ENCODE measurements at regions not wholly inside any gene's neighbourhood (a gene's known extent, or its start where the extent isn't known, plus 50 kb on each side); places are given as distances from the start of the nearest gene placed in this dataset.

DNA sequence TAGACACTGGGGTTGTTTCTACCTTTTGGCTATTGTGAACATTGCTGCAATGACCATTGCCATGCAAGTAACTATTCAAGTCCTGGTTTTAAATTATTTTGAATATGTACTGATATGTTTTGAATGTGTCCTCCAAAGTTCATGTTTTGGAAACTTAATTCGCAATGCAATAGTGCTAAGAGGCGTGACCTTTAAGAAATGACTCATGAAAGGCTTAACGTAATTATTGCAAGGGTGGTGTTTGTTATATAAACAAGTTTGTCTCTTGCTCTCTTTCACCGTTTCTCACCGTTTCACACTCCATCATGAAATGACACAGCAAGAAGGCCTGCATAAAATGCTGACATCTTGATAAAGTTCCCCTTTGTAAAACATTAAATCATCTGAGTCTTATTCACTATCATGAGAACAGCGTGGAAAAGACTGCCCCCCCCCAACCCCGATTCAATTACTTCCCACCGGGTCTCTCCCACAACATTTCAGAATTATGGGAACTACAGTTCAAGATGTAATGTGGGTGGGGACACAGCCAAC is 506.9 kb upstream of the FAM47C start:
- Histone ChIP-seq H3K23me2 (ENCODE audit: insufficient read length, low read depth, low read length, poor library complexity, severe bottlenecking) (no peaks in the 10 kb centered on the region), H3K79me2 (ENCODE audit: insufficient read depth, low read length) (no peaks in the 10 kb centered on the region), H3K4me1 (ENCODE audit: insufficient read depth, low read length) (no peaks in the 10 kb centered on the region), H2AFZ (ENCODE audit: low read length) (no peak overlapping the region), H2AK5ac (ENCODE audit: insufficient read length, low read length) (no peak overlapping the region), H3K27me3 (ENCODE audit: insufficient read depth, low read length) (no peaks in the 10 kb centered on the region), H3K79me1 (ENCODE audit: insufficient read depth, low read depth, low read length, poor library complexity, severe bottlenecking) (no peaks in the 10 kb centered on the region), H4K91ac (ENCODE audit: insufficient read length, low read depth, low read length) (no peak overlapping the region), H3K4me2 (ENCODE audit: insufficient read depth, insufficient read length, low read length) (no peak overlapping the region), H3K23ac (ENCODE audit: insufficient read length, low read depth, low read length) (no peak overlapping the region), H4K8ac (replicated peaks; ENCODE audit: insufficient read length, low read depth, low read length) (no peak overlapping the region), H4K5ac (ENCODE audit: insufficient read length, low read depth, low read length) (no peak overlapping the region), H3K56ac (ENCODE audit: insufficient read length, low read depth, low read length) (no peak overlapping the region), H2BK12ac (ENCODE audit: insufficient read length, low read depth, low read length) (no peak overlapping the region), H3K14ac (ENCODE audit: insufficient read depth, low read length) (no peak overlapping the region), H4K20me1 (ENCODE audit: control insufficient read depth, insufficient read depth, insufficient read length) (no peaks in the 10 kb centered on the region), H3K9ac (ENCODE audit: extremely low read depth, insufficient read length, low read length) (no peak overlapping the region), H3T11ph (ENCODE audit: low read length) (no peak overlapping the region), H2BK20ac (ENCODE audit: low read depth, low read length, poor library complexity, severe bottlenecking) (no peak overlapping the region), H3K18ac (ENCODE audit: insufficient read length, low read depth, low read length) (no peak overlapping the region), H3K4ac (ENCODE audit: low read depth, low read length) (no peak overlapping the region), H2BK15ac (ENCODE audit: low read depth, low read length) (no peak overlapping the region), H3K9me3 (ENCODE audit: control insufficient read depth, low read depth, low read length) (peaks cover 10% of the 10 kb centered on the region), H2BK5ac (ENCODE audit: insufficient read length, low read length) (no peak overlapping the region), H2BK120ac (ENCODE audit: low read depth, low read length, poor library complexity, severe bottlenecking) (no peak overlapping the region), H3K27ac (ENCODE audit: insufficient read length, low read depth, low read length) (no peak overlapping the region)
- no CpG with 5 or more reads among the region's 8 CpGs for WGBS (ENCODE audit: extremely low coverage, insufficient read length, low lambda C conversion rate)
- H3K36me3 Mint-ChIP-seq (ENCODE audit: insufficient read depth in 1 of 3, low read depth in 3 of 3) = peaks cover 4 to 22% (median 20%) of the 10 kb centered on the region in 3 experiments; a peak in 6 of 7 replicates
- H3K27ac Mint-ChIP-seq = no peak overlapping the region
- no peak for DNase-seq
- TF ChIP-seq, protein P1, sequence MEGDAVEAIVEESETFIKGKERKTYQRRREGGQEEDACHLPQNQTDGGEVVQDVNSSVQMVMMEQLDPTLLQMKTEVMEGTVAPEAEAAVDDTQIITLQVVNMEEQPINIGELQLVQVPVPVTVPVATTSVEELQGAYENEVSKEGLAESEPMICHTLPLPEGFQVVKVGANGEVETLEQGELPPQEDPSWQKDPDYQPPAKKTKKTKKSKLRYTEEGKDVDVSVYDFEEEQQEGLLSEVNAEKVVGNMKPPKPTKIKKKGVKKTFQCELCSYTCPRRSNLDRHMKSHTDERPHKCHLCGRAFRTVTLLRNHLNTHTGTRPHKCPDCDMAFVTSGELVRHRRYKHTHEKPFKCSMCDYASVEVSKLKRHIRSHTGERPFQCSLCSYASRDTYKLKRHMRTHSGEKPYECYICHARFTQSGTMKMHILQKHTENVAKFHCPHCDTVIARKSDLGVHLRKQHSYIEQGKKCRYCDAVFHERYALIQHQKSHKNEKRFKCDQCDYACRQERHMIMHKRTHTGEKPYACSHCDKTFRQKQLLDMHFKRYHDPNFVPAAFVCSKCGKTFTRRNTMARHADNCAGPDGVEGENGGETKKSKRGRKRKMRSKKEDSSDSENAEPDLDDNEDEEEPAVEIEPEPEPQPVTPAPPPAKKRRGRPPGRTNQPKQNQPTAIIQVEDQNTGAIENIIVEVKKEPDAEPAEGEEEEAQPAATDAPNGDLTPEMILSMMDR (conservative IDR thresholded peaks at IDR 0.05) = no peak
- peaks cover 68 to 76% of the 10 kb centered on the region in 2 experiments for H3K9me3 Mint-ChIP-seq
- no peaks in the 10 kb centered on the region for H3K27me3 Mint-ChIP-seq (ENCODE audit: low read depth)
- H3K4me1 Mint-ChIP-seq = no peaks in the 10 kb centered on the region
- H3K4me3 Mint-ChIP-seq = no peak overlapping the region

Data from H9 (cell line).